ENCODE measurements at regions not wholly inside any gene's neighbourhood (a gene's known extent, or its start where the extent isn't known, plus 50 kb on each side); places are given as distances from the start of the nearest gene placed in this dataset.

DNA sequence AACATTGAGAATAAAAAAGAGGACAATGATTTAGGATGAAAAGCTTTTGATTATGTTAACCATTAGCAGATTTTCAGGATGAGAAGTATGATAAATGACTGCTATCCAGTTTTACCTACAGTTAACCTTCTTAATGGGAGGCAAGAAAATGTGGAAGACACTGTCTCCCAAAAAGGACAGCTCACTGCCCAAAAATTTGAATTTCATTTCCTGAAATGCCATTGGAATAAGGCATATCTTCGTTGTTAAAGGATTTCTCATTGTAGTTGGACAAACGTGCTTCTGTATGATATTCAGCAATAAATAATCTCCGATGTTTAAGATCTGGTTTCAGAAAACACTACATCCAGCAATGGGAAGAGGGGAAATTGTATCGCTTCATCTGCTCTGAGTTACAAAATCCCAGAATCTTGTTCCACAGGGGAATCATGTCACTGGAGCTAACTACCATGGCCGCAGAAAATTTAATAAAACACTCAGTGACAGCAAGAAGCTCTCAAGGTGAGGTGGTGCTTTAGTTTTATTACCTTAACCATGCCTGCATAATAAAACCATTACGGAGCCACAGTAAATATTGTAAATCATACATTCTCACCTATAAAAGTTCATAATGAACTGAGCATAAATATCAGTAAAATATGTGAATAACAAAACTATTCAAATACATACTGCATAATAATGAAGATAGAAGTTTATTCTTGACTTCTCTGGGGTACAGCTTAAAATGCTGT lies 552.3 kb downstream of the PCDH7 start:
- Histone ChIP-seq H3K27me3 (no peaks in the 10 kb centered on the region), H3K4me1 (no peaks in the 10 kb centered on the region), H3K9me3 (no peaks in the 10 kb centered on the region), H3K4me3 (no peak overlapping the region), H3K36me3 (no peaks in the 10 kb centered on the region), H3K27ac (no peak overlapping the region)
- DNase-seq (ENCODE audit: low spot score in 2 of 2) = no peak
- intact Hi-C loops (cut with DNase I; ENCODE audit: low total_unique reads) = no loop called here
- TF ChIP-seq POLR2AphosphoS5 (IDR thresholded peaks at IDR 0.05) (no peak), POLR2A (IDR thresholded peaks at IDR 0.05) (no peak)
- TF ChIP-seq, protein P1, sequence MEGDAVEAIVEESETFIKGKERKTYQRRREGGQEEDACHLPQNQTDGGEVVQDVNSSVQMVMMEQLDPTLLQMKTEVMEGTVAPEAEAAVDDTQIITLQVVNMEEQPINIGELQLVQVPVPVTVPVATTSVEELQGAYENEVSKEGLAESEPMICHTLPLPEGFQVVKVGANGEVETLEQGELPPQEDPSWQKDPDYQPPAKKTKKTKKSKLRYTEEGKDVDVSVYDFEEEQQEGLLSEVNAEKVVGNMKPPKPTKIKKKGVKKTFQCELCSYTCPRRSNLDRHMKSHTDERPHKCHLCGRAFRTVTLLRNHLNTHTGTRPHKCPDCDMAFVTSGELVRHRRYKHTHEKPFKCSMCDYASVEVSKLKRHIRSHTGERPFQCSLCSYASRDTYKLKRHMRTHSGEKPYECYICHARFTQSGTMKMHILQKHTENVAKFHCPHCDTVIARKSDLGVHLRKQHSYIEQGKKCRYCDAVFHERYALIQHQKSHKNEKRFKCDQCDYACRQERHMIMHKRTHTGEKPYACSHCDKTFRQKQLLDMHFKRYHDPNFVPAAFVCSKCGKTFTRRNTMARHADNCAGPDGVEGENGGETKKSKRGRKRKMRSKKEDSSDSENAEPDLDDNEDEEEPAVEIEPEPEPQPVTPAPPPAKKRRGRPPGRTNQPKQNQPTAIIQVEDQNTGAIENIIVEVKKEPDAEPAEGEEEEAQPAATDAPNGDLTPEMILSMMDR (IDR thresholded peaks at IDR 0.05) = no peak

DNA sequence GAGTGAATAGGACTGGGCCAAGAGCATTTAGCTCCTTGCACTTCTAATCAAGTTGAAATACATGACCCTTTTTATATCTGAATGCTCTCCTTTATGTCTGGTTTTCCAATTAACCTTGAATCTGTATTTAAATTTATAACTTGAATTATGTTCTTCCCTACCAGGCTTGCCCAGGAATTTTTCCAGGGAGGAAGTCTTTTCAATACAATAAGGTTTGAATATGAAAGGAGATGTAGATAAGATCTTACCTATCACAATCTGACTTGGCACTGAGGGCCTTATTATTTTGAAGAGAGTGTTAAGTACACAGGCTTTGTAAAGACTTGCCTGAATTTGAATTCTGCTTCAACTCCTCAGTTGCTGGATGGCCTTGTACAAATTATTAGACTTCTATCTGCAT lies 555.7 kb downstream of the PCDH7 start:
- DNase-seq (ENCODE audit: low spot score in 2 of 2) = no peak
- TF ChIP-seq, protein P1 (IDR thresholded peaks at IDR 0.05) = no peak
- TF ChIP-seq POLR2A (IDR thresholded peaks at IDR 0.05) = no peak
- TF ChIP-seq POLR2AphosphoS5 (IDR thresholded peaks at IDR 0.05) = no peak
- Histone ChIP-seq H3K27me3 (no peaks in the 10 kb centered on the region), H3K9me3 (no peaks in the 10 kb centered on the region), H3K27ac (no peak overlapping the region), H3K4me1 (no peaks in the 10 kb centered on the region), H3K36me3 (no peaks in the 10 kb centered on the region), H3K4me3 (no peak overlapping the region)
- intact Hi-C loops (cut with DNase I; ENCODE audit: low total_unique reads) = no loop called here

DNA sequence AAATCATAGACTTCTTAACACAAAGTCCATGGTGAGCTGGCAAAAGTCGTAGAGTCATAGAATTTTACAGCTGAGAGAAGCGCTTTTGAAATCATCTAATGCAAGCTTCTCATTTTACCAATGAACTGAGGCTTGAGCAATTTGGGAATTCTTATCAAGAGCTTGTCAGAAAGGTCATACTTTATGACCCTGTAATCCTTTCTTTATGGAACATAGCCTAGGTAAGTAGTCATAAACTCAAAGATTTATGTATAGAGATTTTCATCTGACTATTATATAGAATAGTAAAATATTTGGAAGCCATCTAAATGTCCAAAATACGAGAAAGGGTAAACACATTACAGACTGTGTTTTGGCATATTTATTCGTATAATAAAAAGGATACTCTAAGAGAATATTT lies 563.5 kb downstream of the PCDH7 start:
- no peak for DNase-seq (ENCODE audit: low spot score in 2 of 2)

DNA sequence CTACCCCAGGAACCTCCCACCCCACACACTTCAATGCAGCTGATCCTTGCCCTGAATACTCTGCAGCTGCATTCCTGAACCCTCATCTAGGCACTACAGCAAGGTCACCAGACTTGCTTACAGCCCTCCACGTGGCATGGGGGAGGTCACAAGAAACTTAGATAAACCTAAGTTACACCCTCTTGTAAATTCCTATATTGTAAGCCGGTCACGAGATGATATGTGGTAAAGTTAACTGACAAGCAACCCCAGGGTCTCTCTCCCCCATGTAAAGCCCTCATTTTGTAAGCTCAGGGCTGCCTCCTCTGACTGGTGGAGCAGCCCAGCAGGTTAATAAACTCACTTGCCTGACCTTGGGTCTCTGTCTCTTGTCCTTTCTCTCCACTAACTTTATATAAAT lies 570.7 kb downstream of the PCDH7 start:
- H3K36me3 ChIP-seq = no peaks in the 10 kb centered on the region
- no peak overlapping the region for H3K4me3 ChIP-seq
- intact Hi-C loops (cut with DNase I; ENCODE audit: low total_unique reads) = no loop called here
- no peaks in the 10 kb centered on the region for H3K27me3 ChIP-seq
- H3K4me1 ChIP-seq = no peaks in the 10 kb centered on the region
- no peak for DNase-seq (ENCODE audit: low spot score in 2 of 2)
- no peak overlapping the region for H3K27ac ChIP-seq
- TF ChIP-seq POLR2A (IDR thresholded peaks at IDR 0.05) (no peak), POLR2AphosphoS5 (IDR thresholded peaks at IDR 0.05) (no peak)
- TF ChIP-seq, protein P1 (IDR thresholded peaks at IDR 0.05) = no peak
- peaks cover 0 to 4% of the 10 kb centered on the region in 2 donors for H3K9me3 ChIP-seq

More for the DNA sequence above, 563.5 kb downstream of the PCDH7 start:
- Histone ChIP-seq H3K27ac (no peak overlapping the region), H3K27me3 (no peaks in the 10 kb centered on the region), H3K36me3 (no peaks in the 10 kb centered on the region), H3K9me3 (peaks cover 0 to 4% of the 10 kb centered on the region in 2 donors), H3K4me3 (no peak overlapping the region), H3K4me1 (no peaks in the 10 kb centered on the region)
- TF ChIP-seq POLR2A (IDR thresholded peaks at IDR 0.05) (no peak), POLR2AphosphoS5 (IDR thresholded peaks at IDR 0.05) (no peak)
- TF ChIP-seq, protein P1 (IDR thresholded peaks at IDR 0.05) = no peak
- intact Hi-C loops (cut with DNase I; ENCODE audit: low total_unique reads) = no loop called here

DNA sequence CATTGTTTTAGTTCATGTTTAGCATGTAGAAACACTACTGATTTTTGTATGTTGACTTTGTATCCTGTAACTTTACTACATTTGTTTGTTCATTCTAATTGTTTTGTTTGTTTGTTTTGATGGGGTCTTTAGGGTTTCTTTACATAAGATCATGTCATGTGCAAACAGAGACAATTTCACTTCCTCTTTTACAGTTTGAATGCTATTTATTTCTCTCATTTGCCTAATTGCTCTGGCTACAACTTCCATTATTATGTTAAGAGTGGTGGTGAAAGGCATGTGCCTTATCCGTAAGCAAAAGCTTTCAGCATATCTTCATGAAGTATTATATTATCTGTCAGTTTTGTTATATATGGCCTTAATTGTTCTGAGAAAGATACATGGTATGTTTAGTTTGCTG lies 571.1 kb downstream of the PCDH7 start:
- TF ChIP-seq POLR2A (IDR thresholded peaks at IDR 0.05) (no peak), POLR2AphosphoS5 (IDR thresholded peaks at IDR 0.05) (no peak)
- TF ChIP-seq, protein P1 (IDR thresholded peaks at IDR 0.05) = no peak
- Histone ChIP-seq H3K4me1 (no peaks in the 10 kb centered on the region), H3K27ac (no peak overlapping the region), H3K36me3 (no peaks in the 10 kb centered on the region), H3K9me3 (peaks cover 0 to 1% of the 10 kb centered on the region in 2 donors), H3K27me3 (no peaks in the 10 kb centered on the region), H3K4me3 (no peak overlapping the region)
- intact Hi-C loops (cut with DNase I; ENCODE audit: low total_unique reads) = no loop called here
- DNase-seq (ENCODE audit: low spot score in 2 of 2) = no peak
